ENCODE measurements at regions not wholly inside any gene's neighbourhood (a gene's known extent, or its start where the extent isn't known, plus 50 kb on each side); places are given as distances from the start of the nearest gene placed in this dataset.

DNA sequence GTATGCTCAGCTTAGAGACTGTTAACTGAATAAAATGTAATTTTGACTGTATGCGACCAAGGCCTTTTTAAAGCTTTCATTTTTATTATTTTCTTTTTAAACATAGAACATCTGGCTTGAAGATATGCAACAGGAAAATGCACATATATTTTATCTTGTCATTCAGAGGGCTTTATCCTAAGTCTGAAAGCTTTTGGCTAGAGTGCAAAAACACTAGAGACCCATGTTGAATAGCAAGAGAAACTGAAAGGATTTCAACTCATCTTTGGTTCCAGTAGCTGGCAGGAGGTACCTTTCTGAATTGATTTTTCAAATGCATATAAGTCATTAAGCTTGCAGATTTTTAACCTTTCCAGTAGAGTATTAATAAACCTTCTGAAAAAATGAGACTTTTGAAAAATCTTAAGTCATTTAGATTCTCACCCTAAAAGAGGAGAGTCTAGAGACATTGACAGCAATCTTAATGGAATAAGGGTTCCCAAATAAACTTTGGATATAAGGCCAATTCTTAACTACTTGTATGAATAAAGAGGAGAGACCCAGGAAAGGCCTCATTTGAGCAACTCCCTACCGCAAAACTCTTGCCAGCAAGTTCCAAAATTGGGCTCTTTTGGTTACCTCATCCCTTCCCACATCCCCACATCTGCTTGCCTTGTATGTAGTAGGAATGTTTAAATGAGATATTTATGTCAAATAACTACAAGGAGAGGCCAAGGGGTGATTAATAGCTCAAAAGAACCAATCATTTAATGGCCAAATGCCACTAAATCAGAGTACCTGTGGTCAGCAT is 454.4 kb downstream of the HTR7 start:
- DNase-seq (ENCODE audit: low read depth, low spot score) = no peak

DNA sequence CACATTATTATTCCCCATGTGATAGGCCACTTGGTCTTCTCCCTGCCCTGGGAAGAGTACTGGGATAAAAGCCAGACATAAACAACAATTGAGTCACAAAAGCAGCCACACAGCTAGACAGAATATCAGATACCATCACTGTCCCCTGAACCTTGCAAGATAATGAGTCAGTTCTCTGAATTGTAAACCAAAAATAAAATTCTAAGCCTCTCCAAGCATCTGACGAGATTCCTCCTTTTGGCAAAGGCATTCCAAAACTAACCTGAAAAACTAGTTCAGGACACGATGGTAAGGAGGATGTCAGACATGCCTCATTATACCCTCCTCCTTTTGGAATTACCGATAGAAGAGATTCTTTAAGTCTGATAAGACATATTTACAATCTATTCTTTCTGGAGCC is 450.7 kb downstream of the HTR7 start:
- DNase-seq (ENCODE audit: low read depth, low spot score) = no peak

DNA sequence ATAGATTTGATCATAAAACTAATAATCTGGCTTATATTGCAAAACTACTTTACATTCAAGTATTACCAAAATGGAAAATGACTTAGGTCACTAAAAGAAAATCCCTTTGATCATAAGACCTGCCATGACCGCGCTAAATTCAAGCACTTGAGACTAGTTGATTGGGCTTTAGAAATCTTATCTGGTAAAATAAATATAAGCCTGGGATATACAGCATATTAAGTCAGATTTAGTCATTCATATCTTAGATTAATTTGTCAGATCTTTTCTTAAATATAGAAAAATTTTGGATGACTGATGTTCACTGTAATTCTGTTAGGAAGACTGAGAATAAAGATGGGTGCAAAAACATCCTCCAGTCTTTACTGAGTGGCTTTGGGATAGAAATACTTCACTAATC is 450.0 kb downstream of the HTR7 start:
- DNase-seq (ENCODE audit: low read depth, low spot score) = no peak

DNA sequence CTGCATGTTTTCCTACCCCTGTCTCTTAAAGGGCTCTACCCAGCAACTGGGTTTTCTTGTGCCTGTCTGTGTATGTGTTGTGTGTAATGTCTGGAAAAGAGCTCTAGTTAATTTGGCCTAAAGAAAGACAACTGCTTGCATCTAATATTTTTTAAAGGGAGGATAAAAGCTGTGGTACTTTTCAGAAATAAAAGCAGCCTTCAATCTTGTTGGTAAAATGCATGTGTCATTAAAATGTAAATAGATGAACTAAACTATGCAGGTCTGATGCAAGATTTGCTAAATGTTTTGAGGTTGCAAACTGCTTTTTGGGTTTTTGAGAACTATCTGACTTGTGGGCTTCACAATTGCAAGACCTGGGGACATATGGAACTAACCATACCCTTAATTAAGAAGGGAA is 445.3 kb downstream of the HTR7 start:
- DNase-seq (ENCODE audit: low read depth, low spot score) = no peak

DNA sequence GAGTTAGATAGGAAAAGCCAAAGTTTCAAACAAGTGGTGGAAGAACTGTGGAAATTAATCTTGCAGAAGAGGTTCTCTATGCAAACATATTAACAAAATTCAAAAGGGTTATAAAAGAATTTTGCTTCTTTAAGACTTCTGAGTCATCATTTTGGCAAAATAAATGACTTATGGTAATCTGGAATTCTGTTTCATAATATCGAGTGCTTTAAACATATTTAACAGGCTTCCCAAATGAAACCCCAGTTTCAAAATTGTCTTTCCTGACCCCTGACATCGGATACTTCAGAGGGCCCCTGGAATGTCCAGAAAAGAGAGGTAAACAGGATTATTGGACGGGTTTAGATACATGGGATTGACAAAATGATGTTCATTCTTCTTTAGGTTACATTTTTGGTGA is 444.6 kb downstream of the HTR7 start:
- DNase-seq (ENCODE audit: low read depth, low spot score) = no peak

DNA sequence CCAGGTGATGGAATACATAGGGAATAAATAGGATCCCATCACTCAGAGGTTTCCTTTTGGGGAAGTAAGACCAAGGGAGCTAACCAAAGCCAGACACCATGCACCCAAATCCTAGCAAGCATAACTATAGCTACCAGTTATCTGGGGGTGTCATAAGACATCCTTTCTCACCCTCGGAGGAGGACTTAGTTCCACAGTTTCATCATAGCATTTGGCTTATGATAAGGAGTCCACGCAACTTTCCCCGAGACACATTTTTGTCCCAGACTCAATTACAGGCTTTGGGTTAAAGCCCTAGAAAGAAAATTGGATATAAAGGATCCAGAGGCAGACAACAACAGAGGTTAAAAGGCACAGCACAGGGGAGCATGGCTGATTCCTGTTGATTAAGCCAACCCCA is 442.9 kb downstream of the HTR7 start:
- DNase-seq (ENCODE audit: low read depth, low spot score) = no peak

DNA sequence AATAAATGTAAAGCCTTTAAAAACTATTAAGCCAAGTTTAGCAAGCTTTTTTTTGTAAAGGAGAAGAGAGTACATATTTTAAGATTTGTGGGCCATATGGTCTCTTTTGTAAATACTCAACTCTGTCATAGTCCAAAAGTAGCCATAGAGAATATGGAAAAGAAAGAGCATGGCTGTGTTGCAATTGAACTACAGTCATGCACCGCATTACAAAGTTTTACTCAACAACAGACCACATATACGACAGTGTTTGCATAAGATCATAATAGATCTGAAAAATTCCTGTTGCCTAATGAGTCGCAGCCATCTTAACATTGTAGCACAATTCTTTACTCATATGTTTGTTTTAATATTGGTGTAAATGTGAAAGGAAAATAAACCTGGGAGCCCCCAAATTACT is 440.8 kb downstream of the HTR7 start:
- DNase-seq (ENCODE audit: low read depth, low spot score) = no peak

DNA sequence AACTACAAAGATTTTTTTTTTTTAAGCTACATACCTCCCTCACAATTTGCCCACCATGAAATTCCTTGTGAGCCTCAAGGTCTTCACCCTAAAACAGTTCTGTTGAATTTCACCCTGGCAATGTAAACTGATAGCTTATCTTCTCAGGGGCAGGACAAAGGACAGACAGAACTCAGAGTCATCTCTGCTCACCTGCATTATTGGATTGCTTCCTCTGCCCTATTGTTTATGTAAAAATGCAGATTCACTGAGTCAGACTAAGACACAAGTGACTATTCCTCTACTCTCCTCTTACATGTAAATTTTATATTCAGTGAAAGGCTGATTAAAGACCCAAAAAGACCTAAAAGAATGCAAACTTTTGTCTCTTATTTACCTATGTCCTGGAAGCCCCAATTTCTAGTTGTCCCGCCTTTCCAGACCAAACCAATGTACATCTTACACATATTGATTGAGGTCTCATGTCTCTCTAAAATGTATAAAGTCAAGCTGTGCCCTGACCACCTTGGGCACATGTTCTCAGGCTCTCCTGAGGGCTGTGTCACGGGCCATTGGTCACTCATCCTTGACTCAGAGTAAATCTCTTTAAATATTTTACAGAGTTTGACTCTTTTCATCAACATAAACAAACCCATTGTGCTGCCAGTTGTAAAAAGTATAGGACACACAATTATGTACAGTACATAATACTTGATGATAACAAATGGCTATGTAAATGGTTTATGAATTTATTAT is 440.2 kb downstream of the HTR7 start:
- DNase-seq (ENCODE audit: low read depth, low spot score) = no peak

DNA sequence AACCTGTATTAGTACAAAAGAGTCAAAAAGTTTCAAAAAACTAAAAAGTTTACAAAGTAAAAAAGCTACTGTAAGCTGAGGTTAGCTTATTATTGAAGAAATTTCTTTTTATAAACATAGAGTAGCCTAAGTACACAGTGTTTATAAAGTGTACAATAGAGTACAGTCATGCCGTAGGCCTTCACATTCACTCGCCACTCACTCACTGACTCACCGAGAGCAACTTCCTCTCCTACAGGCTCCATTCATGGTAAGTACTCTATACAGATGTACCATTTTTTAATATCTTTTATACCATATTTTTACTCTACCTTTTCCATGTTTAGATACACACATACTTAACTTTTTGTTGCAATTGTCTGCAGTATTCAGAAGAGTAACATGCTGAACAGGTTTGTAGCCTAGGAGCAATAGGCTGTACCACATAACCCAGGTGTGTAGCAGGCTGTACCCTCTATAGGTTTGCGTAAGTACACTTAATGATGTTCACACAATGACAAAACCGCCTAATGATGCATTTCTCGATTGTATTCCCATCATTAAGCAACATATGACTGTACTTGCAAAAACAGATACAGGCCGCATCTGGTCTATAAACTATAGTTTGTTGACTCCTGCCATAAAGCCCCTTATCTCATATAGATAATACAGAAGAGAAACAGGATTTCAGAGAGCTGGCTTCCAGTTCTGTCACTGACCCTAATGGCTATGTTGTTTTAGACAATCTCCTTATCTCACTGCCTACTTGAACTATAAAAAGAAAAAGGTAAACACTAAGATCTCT is 438.8 kb downstream of the HTR7 start:
- DNase-seq (ENCODE audit: low read depth, low spot score) = no peak

DNA sequence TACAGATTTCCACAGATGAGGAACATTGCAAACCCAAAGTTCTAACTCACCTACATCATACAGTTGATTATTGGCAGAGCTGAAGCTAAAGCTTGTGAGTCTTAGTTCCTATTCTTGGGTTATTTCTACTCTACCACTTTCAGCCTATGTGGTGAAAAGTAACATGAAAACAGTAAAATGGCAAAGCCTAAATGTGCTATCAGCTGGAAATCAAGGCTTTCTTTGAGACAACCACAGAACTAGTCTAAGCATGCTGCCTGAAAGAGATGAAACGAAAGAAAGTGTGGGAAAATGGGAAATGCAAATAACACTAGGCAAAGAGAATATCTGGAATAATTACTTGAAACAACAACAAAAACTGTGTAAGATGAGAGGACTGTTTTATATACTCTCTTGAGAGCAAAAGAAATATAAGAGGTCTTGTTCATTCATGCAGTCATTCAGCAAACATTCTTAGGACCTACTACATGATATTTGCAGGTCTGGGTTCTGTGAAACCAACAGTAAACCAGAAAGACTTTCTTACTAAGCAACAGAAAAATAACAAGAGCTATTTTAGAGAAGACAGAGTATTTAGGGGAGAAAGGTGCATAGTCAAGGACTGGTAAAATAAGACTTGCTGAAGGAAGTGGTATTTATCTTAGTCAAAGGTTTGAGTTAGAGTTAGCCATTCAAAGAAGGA is 437.1 kb downstream of the HTR7 start:
- DNase-seq (ENCODE audit: low read depth, low spot score) = no peak

DNA sequence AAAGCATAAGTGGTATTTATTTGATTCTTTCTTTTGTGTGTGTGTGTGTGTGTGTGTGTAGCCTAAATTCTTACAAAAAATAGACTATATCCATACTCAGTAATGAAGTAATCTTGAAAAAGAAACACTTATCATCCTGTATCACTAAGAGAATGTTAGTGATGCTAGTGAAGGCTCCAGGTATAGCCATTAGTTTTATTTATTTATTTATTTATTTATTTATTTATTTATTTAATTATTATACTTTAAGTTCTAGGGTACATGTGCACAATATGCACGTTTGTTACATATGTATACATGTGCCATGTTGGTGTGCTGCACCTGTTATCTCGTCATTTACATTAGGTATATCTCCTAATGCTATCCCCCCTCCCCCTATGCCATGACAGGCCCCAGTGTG is 436.0 kb downstream of the HTR7 start:
- DNase-seq (ENCODE audit: low read depth, low spot score) = no peak

DNA sequence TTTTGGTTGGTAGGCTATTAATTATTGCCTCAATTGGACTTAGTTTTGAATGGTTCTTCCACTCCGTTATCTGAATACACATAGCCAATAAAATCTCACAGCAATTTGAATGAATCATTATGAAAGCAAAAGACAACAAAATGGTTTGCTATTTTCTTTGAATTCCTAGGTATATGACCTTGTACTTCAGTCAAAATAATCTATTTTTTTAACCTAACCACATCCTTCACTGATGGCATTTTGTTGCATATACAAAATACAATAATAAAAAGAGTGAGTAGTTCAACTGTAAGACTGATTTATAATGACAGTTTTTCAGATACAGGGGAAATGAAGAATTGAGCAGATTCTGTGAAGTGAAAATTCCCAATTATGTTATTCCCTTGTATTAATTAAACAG is 433.1 kb downstream of the HTR7 start:
- DNase-seq (ENCODE audit: low read depth, low spot score) = no peak

DNA sequence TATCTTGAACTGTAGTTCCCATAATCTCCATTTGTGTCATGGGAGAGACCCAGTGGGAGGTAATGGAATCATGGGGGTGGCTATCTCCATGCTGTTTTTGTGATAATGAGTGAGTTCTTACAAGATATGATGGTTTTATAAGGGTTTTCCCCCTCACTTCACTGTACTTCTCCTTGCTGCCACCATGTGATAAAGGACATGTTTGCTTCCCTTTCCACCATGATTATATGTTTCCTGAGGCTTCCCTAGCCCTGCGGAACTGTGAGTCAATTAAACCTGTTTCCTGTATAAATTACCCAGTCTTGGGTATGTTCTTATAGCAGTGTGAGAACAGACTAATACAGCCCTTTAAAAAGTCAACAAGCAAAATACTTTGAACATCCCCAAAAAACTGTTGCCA is 427.7 kb downstream of the HTR7 start:
- no peak for DNase-seq (ENCODE audit: low read depth, low spot score)

DNA sequence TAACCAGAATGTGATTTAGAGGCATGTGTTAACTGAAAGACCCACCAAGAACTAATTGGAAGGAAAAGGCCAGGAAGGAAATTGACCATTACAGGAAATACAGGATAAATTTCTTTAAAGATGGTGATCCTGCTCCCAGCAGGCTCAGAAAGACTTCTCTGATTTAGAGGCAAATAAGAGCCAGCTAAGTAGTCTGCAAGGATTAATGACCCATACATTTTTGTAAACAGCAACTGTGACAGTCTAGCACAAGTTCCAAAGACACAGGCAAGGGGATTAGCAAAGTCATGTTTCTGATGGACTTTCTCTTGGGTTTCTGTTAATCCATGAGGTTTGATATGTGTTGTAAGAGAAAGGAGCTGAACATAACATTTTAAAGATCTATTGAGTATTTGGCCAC is 425.0 kb downstream of the HTR7 start:
- DNase-seq (ENCODE audit: low read depth, low spot score) = no peak

DNA sequence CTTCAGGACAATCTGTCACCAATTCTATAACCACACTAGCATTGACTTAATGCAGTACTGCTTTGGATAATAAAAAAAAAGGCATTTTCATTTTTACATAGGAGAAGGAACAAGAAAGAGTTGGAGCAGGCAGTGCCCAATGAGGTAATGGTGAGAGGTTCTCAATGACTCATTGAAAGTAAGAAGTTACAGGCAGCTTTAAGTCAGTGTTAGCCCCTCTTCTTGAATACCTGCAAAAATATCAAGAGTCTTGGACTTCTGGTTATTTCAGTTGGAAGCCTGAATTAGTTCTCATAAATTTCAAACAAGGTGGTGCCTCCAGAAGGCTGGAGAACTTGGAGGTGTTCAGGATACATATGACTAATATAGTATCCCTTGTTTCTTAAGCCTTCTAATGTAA is 422.5 kb downstream of the HTR7 start:
- DNase-seq (ENCODE audit: low read depth, low spot score) = no peak

DNA sequence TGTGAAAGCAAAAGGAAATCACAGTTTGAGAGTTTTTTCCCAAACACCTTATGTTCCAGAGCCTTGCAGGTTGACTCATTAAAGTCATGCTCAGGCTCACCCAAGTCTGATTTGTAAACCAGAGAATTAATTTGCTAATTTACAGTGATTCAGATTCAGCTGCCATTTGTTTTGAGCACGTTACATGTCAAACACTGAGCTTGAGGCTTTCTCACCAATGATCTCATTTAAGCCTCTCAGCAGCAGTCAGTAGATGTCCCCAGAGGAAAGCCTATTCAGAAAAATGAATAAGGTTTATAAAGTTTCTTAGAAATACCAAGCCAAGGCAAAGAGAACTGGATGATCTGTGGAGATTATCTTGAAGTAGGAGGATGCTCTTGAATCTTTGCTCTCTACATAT is 420.4 kb downstream of the HTR7 start:
- DNase-seq (ENCODE audit: low read depth, low spot score) = no peak

DNA sequence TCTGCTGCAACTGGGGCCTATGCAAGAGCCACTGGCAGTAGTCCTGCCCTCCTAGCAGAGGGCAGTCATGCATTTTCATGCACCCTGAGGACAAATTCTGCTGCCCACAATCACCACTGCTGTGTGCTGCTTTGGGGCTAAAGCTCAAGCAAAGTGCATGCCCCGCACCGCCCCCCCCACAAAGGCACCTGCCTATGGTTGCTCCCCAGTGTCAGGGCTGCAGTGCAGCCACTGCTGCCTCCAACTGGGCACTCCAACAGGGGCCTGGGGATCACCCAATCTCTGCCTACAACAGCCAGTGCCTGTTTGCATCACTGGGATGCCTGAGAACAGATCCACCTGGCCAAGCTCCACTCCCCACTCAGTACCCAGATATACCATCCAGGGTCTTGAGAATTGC is 417.0 kb downstream of the HTR7 start:
- DNase-seq (ENCODE audit: low read depth, low spot score) = no peak

DNA sequence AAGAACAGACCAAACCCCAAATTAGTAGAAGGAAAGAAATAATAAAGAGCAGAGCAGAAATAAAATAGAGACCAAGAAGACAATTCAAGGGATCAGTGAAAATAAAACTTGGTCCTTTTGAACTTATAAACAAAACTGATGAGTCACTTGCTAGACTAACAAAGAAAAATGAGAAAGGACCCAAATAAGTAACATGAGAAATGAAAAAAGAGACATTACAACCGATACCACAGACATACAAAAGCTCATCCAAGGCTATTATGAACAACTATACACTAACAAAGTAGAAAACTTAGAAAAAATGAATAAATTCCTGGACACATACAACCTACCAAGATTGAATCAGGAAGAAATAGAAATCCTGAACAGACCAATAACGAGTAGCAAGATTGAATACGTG is 414.5 kb downstream of the HTR7 start:
- DNase-seq (ENCODE audit: low read depth, low spot score) = no peak

DNA sequence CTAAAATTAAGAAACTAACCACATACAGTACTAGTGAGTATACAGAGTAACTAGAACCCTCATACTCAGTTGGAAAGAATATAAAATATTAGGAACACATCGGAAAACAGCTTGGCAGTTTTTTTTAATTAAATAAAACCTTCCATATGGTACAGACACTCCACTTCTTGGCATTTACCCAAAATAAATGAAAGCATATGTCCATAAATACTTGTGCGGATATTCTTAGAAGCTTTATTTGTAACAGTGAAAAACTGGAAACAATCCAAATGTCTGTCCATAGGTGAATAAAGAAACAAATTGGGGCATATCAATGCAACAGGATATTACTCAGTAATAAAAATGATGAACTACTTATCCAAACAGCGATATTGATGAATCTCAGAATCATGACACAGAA is 410.0 kb downstream of the HTR7 start:
- DNase-seq (ENCODE audit: low read depth, low spot score) = no peak

DNA sequence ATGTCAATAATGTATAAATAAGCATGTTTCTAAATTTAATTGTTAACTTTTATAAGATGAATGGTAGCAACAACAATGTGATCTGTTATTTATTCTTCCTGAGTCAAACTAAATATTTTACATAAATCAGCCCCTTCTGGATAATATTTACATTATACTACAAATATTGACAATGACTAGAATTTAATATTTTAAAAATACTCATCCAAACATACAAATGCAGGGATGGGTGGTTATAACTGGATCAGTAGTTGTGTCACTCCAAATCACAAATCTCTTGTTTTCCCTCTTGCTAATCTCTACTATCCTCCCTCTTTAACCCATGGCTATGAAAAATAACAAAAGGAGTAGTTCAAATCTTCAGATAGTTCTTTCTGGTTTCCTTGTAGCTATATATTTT is 407.0 kb downstream of the HTR7 start:
- no peak for DNase-seq (ENCODE audit: low read depth, low spot score)

DNA sequence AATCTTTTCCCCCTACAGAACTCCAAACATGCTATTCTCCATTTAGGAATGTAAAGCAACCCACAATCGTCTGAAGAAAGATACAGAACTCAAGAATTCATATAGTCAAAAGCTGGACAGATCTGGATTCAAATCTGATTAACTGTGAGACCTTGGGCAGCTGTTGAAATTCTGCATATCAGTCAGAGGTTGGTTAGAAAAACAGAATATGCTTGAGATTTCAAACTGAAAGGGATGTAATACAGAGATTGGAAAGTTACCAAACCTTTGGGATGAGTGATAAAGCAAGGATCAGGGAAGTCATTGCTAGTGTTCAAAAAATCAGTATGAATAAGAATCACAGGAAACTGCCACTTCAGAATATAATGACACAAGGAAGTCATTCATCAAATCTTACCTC is 406.6 kb downstream of the HTR7 start:
- no peak for DNase-seq (ENCODE audit: low read depth, low spot score)

DNA sequence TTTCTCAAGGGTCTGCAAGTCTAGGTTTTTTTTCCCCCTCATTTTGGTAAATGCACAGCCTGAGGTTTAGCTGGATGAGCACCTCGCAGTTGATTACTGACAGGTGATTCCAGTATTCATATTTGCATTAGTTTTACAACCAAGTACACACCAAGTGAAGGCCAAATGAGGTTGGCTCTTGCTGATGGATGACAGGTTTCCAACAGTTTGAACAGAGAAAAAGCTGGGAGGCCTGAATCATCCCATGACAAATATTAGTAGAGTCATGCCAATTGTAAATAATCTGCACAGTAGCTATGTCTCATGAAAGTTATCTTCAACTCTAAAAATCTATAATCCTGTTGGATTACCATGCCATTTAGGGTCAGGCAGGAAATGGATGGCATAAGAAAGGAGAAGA is 399.8 kb downstream of the HTR7 start:
- no peak for DNase-seq (ENCODE audit: low read depth, low spot score)

Data from activated naive CD8-positive, alpha-beta T cell treated with anti-CD3 and anti-CD28 coated beads, Interleukin-2, amount 50 U/mL, for 16 hours (primary cell).